IgD-negative memory B cell (primary cell): ENCODE measurements at regions not wholly inside any gene's neighbourhood (a gene's known extent, or its start where the extent isn't known, plus 50 kb on each side); places are given as distances from the start of the nearest gene placed in this dataset.
"Not testable (repeated sequence)": the region's sequence is repeated elsewhere in the genome, so short reads cannot be mapped to it uniquely, and the experiment has no call there.

Experiments used
- H3K27ac Mint-ChIP-seq, 3 donors: one replicate each; pipeline ENCODE4 v1.8.0; 2020 to 2022; ENCODE audit warnings: mild to moderate bottlenecking in 3 of 3, mixed read lengths in 3 of 3, moderate library complexity in 1 of 3
- H3K27me3 Mint-ChIP-seq: one replicate; pipeline ENCODE4 v1.8.0; 2021; ENCODE audit warnings: mixed read lengths
- H3K36me3 Mint-ChIP-seq: one replicate; pipeline ENCODE4 v1.8.0; 2020; ENCODE audit warnings: mild to moderate bottlenecking, mixed read lengths
- H3K4me1 Mint-ChIP-seq, 3 donors: one replicate each; pipeline ENCODE4 v1.8.0; 2020 to 2022; ENCODE audit warnings: mixed read lengths in 3 of 3, mild to moderate bottlenecking in 1 of 3
- H3K4me3 Mint-ChIP-seq, 4 donors: one replicate each; pipeline ENCODE4 v1.8.0; 2020 to 2022; ENCODE audit warnings: mild to moderate bottlenecking in 4 of 4, mixed read lengths in 4 of 4, moderate library complexity in 3 of 4
- H3K9me3 Mint-ChIP-seq, 3 donors: one replicate each; pipeline ENCODE4 v1.8.0; 2020 to 2021; ENCODE audit warnings: mixed read lengths in 3 of 3, mild to moderate bottlenecking in 1 of 3

DNA sequence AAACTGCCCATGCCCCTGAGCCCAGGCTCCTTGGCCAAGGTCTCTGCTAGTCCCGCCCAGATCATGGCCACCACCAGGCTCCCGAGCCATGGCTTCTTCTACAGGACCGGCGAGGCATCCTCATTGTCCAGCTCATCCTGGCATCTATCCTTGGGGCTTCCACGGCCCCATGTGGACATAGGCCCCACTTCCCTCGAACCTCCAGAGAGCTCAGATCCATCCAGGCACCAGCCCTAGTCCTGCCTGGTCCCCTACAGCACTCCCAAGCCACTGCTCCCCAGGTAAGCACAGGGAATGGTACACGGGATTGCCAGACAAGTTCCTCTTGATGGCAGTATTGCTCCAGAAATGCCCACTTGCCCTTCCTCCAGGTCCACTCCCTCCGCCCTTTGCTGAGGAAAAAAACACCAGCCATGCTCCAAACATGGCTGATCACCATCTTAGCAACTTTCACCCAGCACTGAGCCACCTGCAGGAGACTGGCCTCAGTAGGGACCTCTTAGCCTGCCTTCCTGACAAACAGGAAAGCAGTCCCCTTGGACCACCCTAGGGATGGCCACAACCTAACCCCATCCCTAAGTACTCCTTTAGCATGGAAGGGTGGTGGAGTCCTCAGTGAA lies 272.1 kb upstream of the AGTR2 start:
- H3K4me1 Mint-ChIP-seq: peaks cover 9 to 20% (median 12%) of the 10 kb centered on the region in 3 donors
- H3K27me3 Mint-ChIP-seq: no peaks in the 10 kb centered on the region
- peak overlapping the region in 2 of 3 donors; percentile 77 to 96 for H3K27ac Mint-ChIP-seq
- peaks cover 0 to 2% (median 0%) of the 10 kb centered on the region in 3 donors for H3K9me3 Mint-ChIP-seq
- no peaks in the 10 kb centered on the region for H3K36me3 Mint-ChIP-seq
- peak overlapping the region in 3 of 4 donors; percentile 4 to 82 (median 24) for H3K4me3 Mint-ChIP-seq

- Mint-ChIP-seq H3K4me3 (no peak overlapping the region), H3K9me3 (peaks cover 0 to 2% (median 0%) of the 10 kb centered on the region in 3 donors)
These were observed 270.1 kb upstream of the AGTR2 start for GRCh38 chrX:115900425-115900824.

DNA sequence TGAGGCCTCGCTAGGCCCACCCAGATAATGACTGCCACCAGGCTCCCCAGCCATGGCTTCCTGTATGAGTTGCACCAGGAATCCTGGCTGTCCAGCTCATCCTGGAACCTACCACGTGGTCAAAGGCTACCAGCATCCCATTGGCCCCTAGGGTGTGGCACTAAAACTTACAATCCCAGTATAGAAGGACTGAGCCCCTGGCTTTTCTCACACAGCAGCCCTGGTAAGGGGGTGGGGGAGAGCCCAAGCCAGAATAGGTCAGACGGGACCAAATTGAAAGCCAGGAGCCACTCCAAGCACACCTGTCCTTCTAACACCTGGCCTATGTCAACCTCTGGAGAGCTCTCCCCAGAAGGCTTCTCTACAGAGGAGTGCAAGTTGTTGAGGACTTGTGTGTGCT lies 269.3 kb upstream of the AGTR2 start:
- H3K27me3 Mint-ChIP-seq: no peaks in the 10 kb centered on the region
- H3K4me3 Mint-ChIP-seq: no peak overlapping the region
- peaks cover 0 to 2% (median 0%) of the 10 kb centered on the region in 3 donors for H3K9me3 Mint-ChIP-seq
- no peaks in the 10 kb centered on the region for H3K36me3 Mint-ChIP-seq
- peaks cover 6 to 15% (median 7%) of the 10 kb centered on the region in 3 donors for H3K4me1 Mint-ChIP-seq
- no peak overlapping the region for H3K27ac Mint-ChIP-seq

More at GRCh38 chrX:115900425-115900824, 270.1 kb upstream of the AGTR2 start:
- H3K36me3 Mint-ChIP-seq: no peaks in the 10 kb centered on the region
- no peak overlapping the region for H3K27ac Mint-ChIP-seq
- no peaks in the 10 kb centered on the region for H3K27me3 Mint-ChIP-seq
- peaks cover 6 to 15% (median 7%) of the 10 kb centered on the region in 3 donors for H3K4me1 Mint-ChIP-seq

GRCh38 chrX:115902995-115903394 lies 267.5 kb upstream of the AGTR2 start:
- no peak overlapping the region for H3K4me3 Mint-ChIP-seq
- H3K9me3 Mint-ChIP-seq: peaks cover 0 to 3% (median 0%) of the 10 kb centered on the region in 3 donors
- H3K4me1 Mint-ChIP-seq: peaks cover 6 to 14% (median 7%) of the 10 kb centered on the region in 3 donors
- H3K36me3 Mint-ChIP-seq: no peaks in the 10 kb centered on the region
- H3K27ac Mint-ChIP-seq: no peak overlapping the region
- no peaks in the 10 kb centered on the region for H3K27me3 Mint-ChIP-seq

DNA sequence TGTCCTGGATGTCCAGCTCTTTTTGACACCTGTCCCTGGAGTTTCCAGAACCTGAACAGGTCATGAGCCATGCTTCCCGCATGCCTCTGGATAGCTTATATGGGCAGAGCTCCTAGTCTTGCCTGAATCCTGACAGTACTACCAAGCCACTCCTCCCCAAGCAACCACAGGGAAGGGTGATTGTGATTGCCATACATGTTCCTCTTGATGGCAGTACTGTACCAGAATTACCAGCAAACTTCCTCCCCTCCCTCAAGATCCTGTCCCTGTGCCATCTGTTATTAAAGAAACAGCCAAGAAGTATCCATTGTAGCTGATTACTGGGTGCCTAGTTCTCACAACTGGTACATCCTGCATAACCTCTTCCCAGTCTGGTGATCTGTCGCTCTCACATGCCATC lies 264.3 kb upstream of the AGTR2 start:
- Mint-ChIP-seq H3K36me3 (no peaks in the 10 kb centered on the region), H3K4me3 (no peak overlapping the region)

DNA sequence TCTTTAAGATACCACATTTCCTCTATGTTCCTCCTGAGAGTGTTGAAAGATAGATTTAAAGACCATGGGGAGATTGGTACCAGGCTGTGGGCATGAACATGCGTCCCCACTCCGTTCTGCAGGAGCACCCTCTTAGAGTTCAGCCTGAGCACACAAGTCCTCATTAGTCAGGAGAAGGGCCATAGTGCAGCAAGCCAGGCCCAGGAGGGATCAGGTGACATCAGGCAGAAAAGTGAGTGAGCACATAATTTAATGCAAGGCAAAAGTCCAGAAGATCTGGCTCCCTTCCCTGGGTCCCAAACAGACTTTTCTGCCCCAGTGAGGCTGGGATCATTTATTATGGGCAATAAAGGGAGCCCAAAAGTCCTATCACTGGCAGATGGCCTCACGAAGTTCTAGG lies 263.7 kb upstream of the AGTR2 start:
- Mint-ChIP-seq H3K27me3 (no peaks in the 10 kb centered on the region), H3K36me3 (no peaks in the 10 kb centered on the region), H3K4me3 (no peak overlapping the region), H3K9me3 (peaks cover 0 to 4% (median 0%) of the 10 kb centered on the region in 3 donors), H3K27ac (no peak overlapping the region), H3K4me1 (peaks cover 0 to 1% (median 0%) of the 10 kb centered on the region in 3 donors)

More for the DNA sequence above, 264.3 kb upstream of the AGTR2 start:
- H3K9me3 Mint-ChIP-seq: peaks cover 0 to 4% (median 0%) of the 10 kb centered on the region in 3 donors
- H3K27ac Mint-ChIP-seq: no peak overlapping the region
- H3K4me1 Mint-ChIP-seq: peaks cover 0 to 1% (median 0%) of the 10 kb centered on the region in 3 donors
- no peaks in the 10 kb centered on the region for H3K27me3 Mint-ChIP-seq

GRCh38 chrX:115909017-115909416 lies 261.5 kb upstream of the AGTR2 start:
- Mint-ChIP-seq H3K4me3 (no peak overlapping the region), H3K9me3 (peaks cover 0 to 4% (median 0%) of the 10 kb centered on the region in 3 donors), H3K4me1 (peaks cover 1 to 10% (median 6%) of the 10 kb centered on the region in 3 donors), H3K27ac (no peak overlapping the region), H3K27me3 (peaks cover 3% of the 10 kb centered on the region), H3K36me3 (no peaks in the 10 kb centered on the region)

- Mint-ChIP-seq H3K9me3 (peaks cover 0 to 7% (median 0%) of the 10 kb centered on the region in 3 donors), H3K27me3 (peaks cover 3% of the 10 kb centered on the region), H3K36me3 (no peaks in the 10 kb centered on the region), H3K4me1 (peaks cover 0 to 10% (median 6%) of the 10 kb centered on the region in 3 donors), H3K4me3 (no peak overlapping the region), H3K27ac (no peak overlapping the region)
These were observed 258.6 kb upstream of the AGTR2 start for GRCh38 chrX:115911967-115912366.

GRCh38 chrX:115912372-115912897 lies 258.1 kb upstream of the AGTR2 start:
- peaks cover 0 to 10% (median 6%) of the 10 kb centered on the region in 3 donors for H3K4me1 Mint-ChIP-seq
- peaks cover 0 to 5% (median 0%) of the 10 kb centered on the region in 3 donors for H3K9me3 Mint-ChIP-seq
- no peaks in the 10 kb centered on the region for H3K36me3 Mint-ChIP-seq
- H3K4me3 Mint-ChIP-seq: no peak overlapping the region
- H3K27ac Mint-ChIP-seq: no peak overlapping the region
- H3K27me3 Mint-ChIP-seq: peaks cover 3% of the 10 kb centered on the region

GRCh38 chrX:115913575-115913974 lies 257.0 kb upstream of the AGTR2 start:
- Mint-ChIP-seq H3K4me1 (peaks cover 0 to 10% (median 6%) of the 10 kb centered on the region in 3 donors), H3K9me3 (peaks cover 0 to 5% (median 0%) of the 10 kb centered on the region in 3 donors), H3K4me3 (no peak overlapping the region), H3K36me3 (no peaks in the 10 kb centered on the region), H3K27ac (no peak overlapping the region), H3K27me3 (peaks cover 3% of the 10 kb centered on the region)

- H3K4me1 Mint-ChIP-seq, H3K27me3 Mint-ChIP-seq, H3K36me3 Mint-ChIP-seq, H3K4me3 Mint-ChIP-seq, H3K27ac Mint-ChIP-seq, H3K9me3 Mint-ChIP-seq: not testable (repeated sequence)
These were observed 254.9 kb upstream of the AGTR2 start for GRCh38 chrX:115915625-115916024.

DNA sequence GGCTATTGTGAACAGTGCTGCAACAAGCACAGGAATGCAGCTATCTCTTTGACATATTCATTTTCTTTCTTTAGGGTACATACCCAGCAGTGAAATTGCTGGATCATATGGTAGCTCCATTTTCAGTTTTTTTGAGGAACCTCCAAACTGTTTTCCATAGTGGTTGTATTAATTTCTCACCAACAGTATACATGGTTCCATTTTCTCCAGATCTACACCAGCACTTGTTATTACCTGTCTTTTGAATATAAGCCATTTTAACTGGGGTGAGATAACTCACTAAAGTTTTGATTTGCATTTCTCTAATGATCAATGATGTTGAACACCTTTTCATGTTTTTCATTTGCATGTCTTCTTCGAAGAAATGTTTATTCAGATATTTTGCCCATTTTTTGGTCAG lies 241.1 kb upstream of the AGTR2 start:
- H3K4me3 Mint-ChIP-seq: no peak overlapping the region
- peaks cover 7 to 23% (median 11%) of the 10 kb centered on the region in 3 donors for H3K9me3 Mint-ChIP-seq
- no peak overlapping the region for H3K27ac Mint-ChIP-seq
- no peaks in the 10 kb centered on the region for H3K4me1 Mint-ChIP-seq
- peaks cover 2% of the 10 kb centered on the region for H3K36me3 Mint-ChIP-seq
- peaks cover 2% of the 10 kb centered on the region for H3K27me3 Mint-ChIP-seq

DNA sequence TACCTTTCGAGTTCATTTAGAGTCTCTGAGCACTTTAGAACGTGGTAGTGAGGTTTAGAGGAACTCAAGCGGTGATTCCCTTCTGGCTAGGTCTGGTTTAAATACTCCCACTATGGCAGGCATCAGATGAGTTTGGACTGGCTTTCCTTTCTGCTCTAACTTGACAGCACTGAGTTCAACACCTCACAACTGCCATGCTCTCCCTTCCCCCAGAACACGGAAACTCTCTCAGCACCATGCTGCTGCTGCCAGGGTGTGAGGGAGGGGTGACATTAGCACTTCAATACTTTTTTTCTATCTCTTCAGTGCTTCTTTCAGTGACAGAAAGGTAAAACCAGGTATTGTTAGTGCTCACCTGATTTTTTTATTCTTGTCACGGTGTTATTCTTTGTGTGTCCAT lies 234.5 kb upstream of the AGTR2 start:
- peaks cover 13 to 17% (median 15%) of the 10 kb centered on the region in 3 donors for H3K4me1 Mint-ChIP-seq
- H3K9me3 Mint-ChIP-seq: no peaks in the 10 kb centered on the region
- H3K4me3 Mint-ChIP-seq: no peak overlapping the region
- H3K27ac Mint-ChIP-seq: no peak overlapping the region
- peaks cover 3% of the 10 kb centered on the region for H3K27me3 Mint-ChIP-seq
- H3K36me3 Mint-ChIP-seq: peaks cover 5% of the 10 kb centered on the region

GRCh38 chrX:115939070-115939469 lies 231.5 kb upstream of the AGTR2 start:
- H3K27me3 Mint-ChIP-seq: peaks cover 3% of the 10 kb centered on the region
- no peaks in the 10 kb centered on the region for H3K9me3 Mint-ChIP-seq
- peak overlapping the region in 1 of 3 donors; percentile 7 for H3K27ac Mint-ChIP-seq
- peaks cover 3% of the 10 kb centered on the region for H3K36me3 Mint-ChIP-seq
- peaks cover 15 to 19% (median 15%) of the 10 kb centered on the region in 3 donors for H3K4me1 Mint-ChIP-seq
- H3K4me3 Mint-ChIP-seq: peak overlapping the region in 1 of 4 donors; percentile 7

DNA sequence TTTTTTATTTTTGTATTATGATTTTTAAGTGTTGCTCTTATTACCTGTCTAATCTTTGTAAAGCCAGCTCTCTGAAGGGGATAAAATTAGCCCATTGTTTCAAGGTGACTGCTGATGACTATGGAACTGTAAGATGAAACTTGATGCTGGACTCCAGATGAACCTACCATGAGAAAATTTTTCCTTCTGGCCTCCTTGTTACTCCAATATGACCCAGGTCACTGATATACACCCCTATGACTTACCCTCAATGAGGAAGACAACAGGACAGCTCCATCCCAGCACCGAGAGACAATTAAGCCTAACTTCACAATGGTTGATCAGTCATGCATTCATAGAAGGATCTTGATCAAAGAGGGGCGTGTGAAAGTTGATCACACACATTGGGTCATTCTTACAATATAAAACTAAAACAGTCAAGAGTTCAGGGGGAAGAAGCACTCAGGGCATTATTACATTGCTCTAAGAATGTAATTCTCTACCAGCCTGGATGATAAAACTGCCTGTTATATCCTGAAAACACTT lies 230.8 kb upstream of the AGTR2 start:
- no peaks in the 10 kb centered on the region for H3K9me3 Mint-ChIP-seq
- no peak overlapping the region for H3K4me3 Mint-ChIP-seq
- H3K4me1 Mint-ChIP-seq: peaks cover 15 to 19% (median 15%) of the 10 kb centered on the region in 3 donors
- H3K27me3 Mint-ChIP-seq: peaks cover 1% of the 10 kb centered on the region
- H3K27ac Mint-ChIP-seq: no peak overlapping the region
- peaks cover 3% of the 10 kb centered on the region for H3K36me3 Mint-ChIP-seq
